HepG2 (cell line): ENCODE measurements at regions not wholly inside any gene's neighbourhood (a gene's known extent, or its start where the extent isn't known, plus 50 kb on each side); places are given as distances from the start of the nearest gene placed in this dataset.
A peak's percentile ranks its signal among the peaks of the same experiment; 100 is the strongest.

Experiments
- ATAC-seq: fragments of 200-7000 bp; cut with Tn5 transposase; 3 replicates; pipeline ENCODE4 v1.9.1; 2020; ENCODE audit warnings: mild to moderate bottlenecking, moderate library complexity
- BruUV-seq: library from RNA; stranded (reverse); fragments of 400-500 nt; replicated peaks from 2 replicates; lab custom pipeline; 2021; lab: Mats Ljungman, UMichigan
- CTCF ChIA-PET: fragments of 300-600 bp; formaldehyde crosslinking; extraction: SDS; loops from one replicate; lab custom pipeline; 2021; ENCODE audit warnings: low total read pairs, inconsistent platforms, low intra/inter-chr PET ratio; lab: Yijun Ruan, JAX
- POLR2A ChIA-PET: fragments of 350-600 bp; sonication (Branson Sonifier 250); formaldehyde crosslinking; loops from one replicate; lab custom pipeline; 2020; ENCODE audit warnings: antibody characterized with exemption, inconsistent platforms; lab: Yijun Ruan, JAX
- DNase-seq: peaks from one replicate; pipeline ENCODE4 v3.0.0-alpha.2; 2015; ENCODE audit warnings: low spot score
- FAIRE-seq: peaks from 3 replicates; lab custom pipeline; 2011; peaks lifted over from hg19 to GRCh38; lab: Jason Lieb, UNC
- H2AFZ ChIP-seq: one replicate; pipeline ENCODE4 v1.6.1; 2011; ENCODE audit warnings: low read length, inconsistent platforms
- H3K27ac ChIP-seq: fragments of 300-600 bp; 3 replicates; pipeline ENCODE4 v1.8.0; 2011; ENCODE audit warnings: mixed run types, mild to moderate bottlenecking, mixed read lengths, low read length, inconsistent platforms; ENCODE audit not compliant: insufficient read depth; ENCODE audit errors: extremely low read length
- H3K27me3 ChIP-seq, 2 experiments: fragments of 200-600 bp in 1 of 2; 2 replicates in 1 of 2; 3 replicates in 1 of 2; pipeline versions ENCODE4 v1.6.0 to v1.8.0; 2011; ENCODE audit warnings: low read length in 2 of 2, mild to moderate bottlenecking in 2 of 2, moderate library complexity in 2 of 2, inconsistent platforms in 1 of 2; ENCODE audit not compliant: insufficient read depth in 2 of 2, control insufficient read depth in 1 of 2
- H3K36me3 ChIP-seq, 2 experiments: fragments of 200-600 bp in 1 of 2; replicated peaks in 1 of 2; 2 replicates in 1 of 2; 3 replicates in 1 of 2; pipeline versions ENCODE4 v1.5.1 to v1.8.0; 2011; ENCODE audit warnings: low read length in 2 of 2, inconsistent platforms in 1 of 2; ENCODE audit not compliant: insufficient read depth in 2 of 2, control insufficient read depth in 1 of 2
- H3K4me1 ChIP-seq: 2 replicates; pipeline ENCODE4 v1.5.1; 2012; ENCODE audit warnings: low read length, inconsistent platforms; ENCODE audit not compliant: insufficient read depth
- H3K4me2 ChIP-seq: 2 replicates; pipeline ENCODE4 v1.6.0; 2011; ENCODE audit warnings: low read depth, low read length, inconsistent platforms
- H3K4me3 ChIP-seq, 3 experiments: fragments of 200-600 bp in 1 of 3; sonication (generic), shearing (Covaris generic) in 1 of 3; replicated peaks in 1 of 3; 2 replicates each; pipeline ENCODE4 v1.5.1; 2011 to 2016; ENCODE audit warnings: low read length in 3 of 3, inconsistent platforms in 2 of 3, low read depth in 2 of 3, mild to moderate bottlenecking in 2 of 3, control low read depth in 1 of 3, mixed read lengths in 1 of 3; ENCODE audit not compliant: insufficient read depth in 1 of 3
- H3K79me2 ChIP-seq: one replicate; pipeline ENCODE4 v1.6.1; 2011; ENCODE audit warnings: low read length, inconsistent platforms; ENCODE audit not compliant: insufficient read depth
- H3K9ac ChIP-seq: 2 replicates; pipeline ENCODE4 v1.6.0; 2011; ENCODE audit warnings: mild to moderate bottlenecking, low read depth, low read length, inconsistent platforms; ENCODE audit not compliant: insufficient read depth
- H3K9me3 ChIP-seq: 2 replicates; pipeline ENCODE4 v1.5.1; 2012; ENCODE audit warnings: mild to moderate bottlenecking, low read length
- H4K20me1 ChIP-seq: 2 replicates; pipeline ENCODE4 v1.6.0; 2011; ENCODE audit warnings: inconsistent platforms, mild to moderate bottlenecking, low read length, moderate library complexity; ENCODE audit not compliant: insufficient read depth
- EED ChIP-seq: sonication (generic); formaldehyde crosslinking; IDR thresholded peaks from 2 replicates; pipeline ENCODE4 v1.5.0; 2020; ENCODE audit warnings: mild to moderate bottlenecking, missing genetic modification reagents
- FOXA1 ChIP-seq, 2 experiments: fragments of 450-650 bp in 1 of 2; sonication (generic) in 1 of 2; formaldehyde crosslinking in 1 of 2; IDR thresholded peaks; 2 replicates each; pipeline versions ENCODE4 v1.4.0 to v1.6.1; 2016 to 2020; ENCODE audit warnings: missing genetic modification reagents in 1 of 2
- GABPA ChIP-seq, 2 experiments: IDR thresholded peaks; 2 replicates each; pipeline ENCODE4 v1.6.1; 2011 to 2016; ENCODE audit warnings: low read depth in 2 of 2, low read length in 1 of 2, missing biosample characterization in 1 of 2, missing genetic modification characterization in 1 of 2
- MEIS1 ChIP-seq: sonication (generic); formaldehyde crosslinking; IDR thresholded peaks from 2 replicates; pipeline ENCODE4 v1.9.0; 2021; ENCODE audit warnings: mild to moderate bottlenecking, missing genetic modification reagents, moderate library complexity, borderline replicate concordance
- MIER2 ChIP-seq: IDR thresholded peaks from 2 replicates; pipeline ENCODE4 v1.6.1; 2016; ENCODE audit warnings: missing biosample characterization, missing genetic modification reagents
- POGZ ChIP-seq: sonication (generic); formaldehyde crosslinking; IDR thresholded peaks from 2 replicates; pipeline ENCODE4 v1.4.0; 2020; ENCODE audit warnings: mild to moderate bottlenecking, missing genetic modification reagents
- STAT5B ChIP-seq: sonication (generic); formaldehyde crosslinking; IDR thresholded peaks from 2 replicates; pipeline ENCODE4 v1.4.0; 2020; ENCODE audit warnings: missing genetic modification reagents
- ZNF709 ChIP-seq: sonication (generic); formaldehyde crosslinking; IDR thresholded peaks from 2 replicates; pipeline ENCODE4 v1.5.0; 2020; ENCODE audit warnings: mild to moderate bottlenecking, missing genetic modification reagents
- ZNF737 ChIP-seq: sonication (generic); formaldehyde crosslinking; IDR thresholded peaks from 2 replicates; pipeline ENCODE4 v1.5.0; 2020; ENCODE audit warnings: missing genetic modification reagents, mild to moderate bottlenecking, borderline replicate concordance
- ZSCAN30 ChIP-seq: sonication (generic); formaldehyde crosslinking; IDR thresholded peaks from 2 replicates; pipeline ENCODE4 v1.5.0; 2020; ENCODE audit warnings: mild to moderate bottlenecking, missing genetic modification reagents
- WGBS: methylation state at CpG from one replicate; pipeline ENCODE4 v1.1.6; 2017; ENCODE audit warnings: low lambda C conversion rate; 5-methylcytosine and 5-hydroxymethylcytosine counted together
- in situ Hi-C: cut with HindIII; loops from 2 replicates; pipeline ENCODE4 v1.10.0; 2017; ENCODE audit warnings: low pct_unique_long_range_greater_than_20kb; ENCODE audit not compliant: extremely low pct_ligation_motif_present
- intact Hi-C: fragments of 100-400 bp; cut with micrococcal nuclease; formaldehyde crosslinking; loops from one replicate; pipeline ENCODE4 v1.10.0; 2022; ENCODE audit not compliant: unreplicated experiment
- TF ChIP-seq, protein P1 (sequence below): IDR thresholded peaks from 2 replicates; pipeline ENCODE4 v1.6.1; 2016; ENCODE audit warnings: low read depth
- TF ChIP-seq, protein P2 (sequence below): fragments of 450-650 bp; IDR thresholded peaks from 2 replicates; pipeline ENCODE4 v1.6.1; 2016

DNA sequence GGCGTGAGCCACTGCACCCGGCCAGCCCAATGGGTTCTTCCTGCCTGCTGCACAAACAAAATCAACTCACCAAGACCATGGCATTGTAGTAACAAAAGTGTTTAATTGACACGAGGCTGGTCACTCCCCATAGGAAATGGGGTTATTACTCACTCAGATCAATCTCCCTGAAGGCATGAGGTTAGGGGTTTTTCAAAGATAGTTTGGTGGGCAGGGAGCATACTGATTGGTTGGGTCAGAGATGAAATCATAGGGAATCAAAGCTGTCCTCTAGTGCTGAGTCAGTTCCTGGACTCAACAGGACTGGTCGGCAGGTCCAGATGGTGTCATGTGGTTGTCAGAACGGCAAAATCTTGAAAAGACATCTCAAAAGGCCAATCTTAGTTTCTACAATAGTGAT is 122.1 kb downstream of the TMEM17 start:
- H3K9me3 ChIP-seq: peaks cover 5% of the 10 kb centered on the region; the same call in 1 of the 2 replicates
- H3K27me3 ChIP-seq: peaks cover 0 to 12% of the 10 kb centered on the region in 2 experiments; a peak in 2 of 5 replicates
- no peak overlapping the region for H3K4me2 ChIP-seq
- H3K9ac ChIP-seq: no peak overlapping the region
- no peaks in the 10 kb centered on the region for H4K20me1 ChIP-seq
- H3K36me3 ChIP-seq: no peaks in the 10 kb centered on the region
- FAIRE-seq (peak; percentile 48), DNase-seq (no peak), ATAC-seq (no peak)
- ChIA-PET POLR2A (no interaction called here), CTCF (no interaction called here)
- no TSS peak for BruUV-seq
- in situ Hi-C loops: no loop called here
- H3K4me3 ChIP-seq: no peak overlapping the region
- H3K27ac ChIP-seq: no peak overlapping the region
- TF ChIP-seq POGZ (CRISPR knock-in tag): no peak
- no peak for TF ChIP-seq ZNF737
- TF ChIP-seq ZSCAN30 (CRISPR knock-in tag): no peak
- TF ChIP-seq EED: no peak
- no peak for TF ChIP-seq GABPA (IDR thresholded peaks at IDR 0.05; ENCODE audit: low read depth, low read length)
- TF ChIP-seq GABPA (CRISPR knock-in tag; IDR thresholded peaks at IDR 0.05; ENCODE audit: low read depth): no peak
- TF ChIP-seq MIER2: no peak
- TF ChIP-seq STAT5B: no peak
- TF ChIP-seq ZNF709 (CRISPR knock-in tag): no peak
- no peak for TF ChIP-seq MEIS1 (CRISPR knock-in tag)
- WGBS: 16% methylated on average over 5 of the region's 5 CpGs
- H2AFZ ChIP-seq: no peak overlapping the region
- no peaks in the 10 kb centered on the region for H3K79me2 ChIP-seq
- intact Hi-C loops: no loop called here
- H3K4me1 ChIP-seq: no peaks in the 10 kb centered on the region

- H3K27ac ChIP-seq: no peak overlapping the region
- in situ Hi-C loops: no loop called here
Measured at GRCh38 chr2:62382757-62383156, 123.2 kb downstream of the TMEM17 start.

More at GRCh38 chr2:62382757-62383156, 123.2 kb downstream of the TMEM17 start:
- ChIA-PET POLR2A (no interaction called here), CTCF (no interaction called here)
- FAIRE-seq (peak; percentile 32), DNase-seq (no peak), ATAC-seq (no peak)
- Histone ChIP-seq H3K79me2 (no peaks in the 10 kb centered on the region), H3K4me2 (no peak overlapping the region), H3K27me3 (peaks cover 0 to 12% of the 10 kb centered on the region in 2 experiments; a peak in 2 of 5 replicates), H4K20me1 (no peaks in the 10 kb centered on the region), H3K4me1 (no peaks in the 10 kb centered on the region), H3K9me3 (peaks cover 5% of the 10 kb centered on the region; the same call in 1 of the 2 replicates), H2AFZ (no peak overlapping the region), H3K9ac (no peak overlapping the region), H3K36me3 (no peaks in the 10 kb centered on the region), H3K4me3 (no peak overlapping the region)
- no TSS peak for BruUV-seq
- intact Hi-C loops: no loop called here
- 30% methylated on average over 2 of the region's 2 CpGs for WGBS
- TF ChIP-seq, protein P1, sequence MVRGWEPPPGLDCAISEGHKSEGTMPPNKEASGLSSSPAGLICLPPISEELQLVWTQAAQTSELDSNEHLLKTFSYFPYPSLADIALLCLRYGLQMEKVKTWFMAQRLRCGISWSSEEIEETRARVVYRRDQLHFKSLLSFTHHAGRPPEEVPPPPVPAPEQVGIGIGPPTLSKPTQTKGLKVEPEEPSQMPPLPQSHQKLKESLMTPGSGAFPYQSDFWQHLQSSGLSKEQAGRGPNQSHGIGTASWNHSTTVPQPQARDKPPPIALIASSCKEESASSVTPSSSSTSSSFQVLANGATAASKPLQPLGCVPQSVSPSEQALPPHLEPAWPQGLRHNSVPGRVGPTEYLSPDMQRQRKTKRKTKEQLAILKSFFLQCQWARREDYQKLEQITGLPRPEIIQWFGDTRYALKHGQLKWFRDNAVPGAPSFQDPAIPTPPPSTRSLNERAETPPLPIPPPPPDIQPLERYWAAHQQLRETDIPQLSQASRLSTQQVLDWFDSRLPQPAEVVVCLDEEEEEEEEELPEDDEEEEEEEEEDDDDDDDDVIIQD: no peak
- TF ChIP-seq, protein P2, sequence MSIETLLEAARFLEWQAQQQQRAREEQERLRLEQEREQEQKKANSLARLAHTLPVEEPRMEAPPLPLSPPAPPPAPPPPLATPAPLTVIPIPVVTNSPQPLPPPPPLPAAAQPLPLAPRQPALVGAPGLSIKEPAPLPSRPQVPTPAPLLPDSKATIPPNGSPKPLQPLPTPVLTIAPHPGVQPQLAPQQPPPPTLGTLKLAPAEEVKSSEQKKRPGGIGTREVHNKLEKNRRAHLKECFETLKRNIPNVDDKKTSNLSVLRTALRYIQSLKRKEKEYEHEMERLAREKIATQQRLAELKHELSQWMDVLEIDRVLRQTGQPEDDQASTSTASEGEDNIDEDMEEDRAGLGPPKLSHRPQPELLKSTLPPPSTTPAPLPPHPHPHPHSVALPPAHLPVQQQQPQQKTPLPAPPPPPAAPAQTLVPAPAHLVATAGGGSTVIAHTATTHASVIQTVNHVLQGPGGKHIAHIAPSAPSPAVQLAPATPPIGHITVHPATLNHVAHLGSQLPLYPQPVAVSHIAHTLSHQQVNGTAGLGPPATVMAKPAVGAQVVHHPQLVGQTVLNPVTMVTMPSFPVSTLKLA: peak; percentile 48; the same call in 1 of the 2 replicates
- TF ChIP-seq FOXA1 (IDR thresholded peaks at IDR 0.05): no peak
- TF ChIP-seq FOXA1 (CRISPR knock-in tag; IDR thresholded peaks at IDR 0.05): 0 out of 2 replicates have a peak, but pooled peaks have one; percentile 26
